H9 (cell line): ENCODE measurements at regions not wholly inside any gene's neighbourhood (a gene's known extent, or its start where the extent isn't known, plus 50 kb on each side); places are given as distances from the start of the nearest gene placed in this dataset.
A peak's percentile ranks its signal among the peaks of the same experiment; 100 is the strongest.

ENCODE experiments used
- DNase-seq: peaks from one replicate; pipeline ENCODE4 v3.0.0-alpha.2; 2017
- H2AFZ ChIP-seq: one replicate; pipeline ENCODE4 v1.6.1; 2013; ENCODE audit warnings: mild to moderate bottlenecking, low read length, control low read depth, moderate library complexity
- H2AK5ac ChIP-seq: 2 replicates; pipeline ENCODE4 v1.6.1; 2013; ENCODE audit warnings: low read length, control low read depth, mixed read lengths; ENCODE audit not compliant: insufficient read length
- H2BK120ac ChIP-seq: one replicate; pipeline ENCODE4 v1.6.1; 2013; ENCODE audit warnings: low read depth, mild to moderate bottlenecking, low read length, control low read depth, inconsistent platforms; ENCODE audit not compliant: poor library complexity, severe bottlenecking
- H2BK12ac ChIP-seq: 2 replicates; pipeline ENCODE4 v1.6.1; 2013; ENCODE audit warnings: low read length, control low read depth, mixed read lengths, low read depth; ENCODE audit not compliant: insufficient read length
- H2BK15ac ChIP-seq: 2 replicates; pipeline ENCODE4 v1.6.1; 2013; ENCODE audit warnings: low read depth, low read length, control low read depth
- H2BK20ac ChIP-seq: one replicate; pipeline ENCODE4 v1.6.1; 2013; ENCODE audit warnings: low read depth, mild to moderate bottlenecking, low read length, control low read depth, inconsistent platforms; ENCODE audit not compliant: poor library complexity, severe bottlenecking
- H2BK5ac ChIP-seq: 2 replicates; pipeline ENCODE4 v1.6.1; 2013; ENCODE audit warnings: low read length, control low read depth, mixed read lengths; ENCODE audit not compliant: insufficient read length
- H3K14ac ChIP-seq: 2 replicates; pipeline ENCODE4 v1.6.1; 2013; ENCODE audit warnings: low read length, control low read depth; ENCODE audit not compliant: insufficient read depth
- H3K18ac ChIP-seq: 2 replicates; pipeline ENCODE4 v1.6.1; 2013; ENCODE audit warnings: low read depth, mild to moderate bottlenecking, mixed read lengths, low read length, control low read depth; ENCODE audit not compliant: insufficient read length
- H3K23ac ChIP-seq: 2 replicates; pipeline ENCODE4 v1.6.1; 2013; ENCODE audit warnings: low read length, control low read depth, mixed read lengths, low read depth; ENCODE audit not compliant: insufficient read length
- H3K23me2 ChIP-seq: 2 replicates; pipeline ENCODE4 v1.6.1; 2013; ENCODE audit warnings: low read depth, mild to moderate bottlenecking, mixed read lengths, low read length, control low read depth; ENCODE audit not compliant: insufficient read length, poor library complexity, severe bottlenecking
- H3K27ac ChIP-seq: 2 replicates; pipeline ENCODE4 v1.5.1; 2013; ENCODE audit warnings: low read length, control low read depth, mixed read lengths, low read depth; ENCODE audit not compliant: insufficient read length
- H3K27me3 ChIP-seq: 2 replicates; pipeline ENCODE4 v1.6.1; 2013; ENCODE audit warnings: low read length, control low read depth, inconsistent platforms; ENCODE audit not compliant: insufficient read depth
- H3K4ac ChIP-seq: 2 replicates; pipeline ENCODE4 v1.6.1; 2013; ENCODE audit warnings: low read depth, mild to moderate bottlenecking, control low read depth, inconsistent platforms, low read length, moderate library complexity
- H3K4me1 ChIP-seq: 2 replicates; pipeline ENCODE4 v1.6.1; 2013; ENCODE audit warnings: low read length, control low read depth, inconsistent platforms; ENCODE audit not compliant: insufficient read depth
- H3K4me2 ChIP-seq: 2 replicates; pipeline ENCODE4 v1.6.1; 2013; ENCODE audit warnings: low read length, control low read depth, mixed read lengths; ENCODE audit not compliant: insufficient read length, insufficient read depth
- H3K56ac ChIP-seq: 2 replicates; pipeline ENCODE4 v1.6.1; 2013; ENCODE audit warnings: low read depth, mild to moderate bottlenecking, mixed read lengths, low read length, control low read depth; ENCODE audit not compliant: insufficient read length
- H3K79me1 ChIP-seq: 2 replicates; pipeline ENCODE4 v1.6.1; 2013; ENCODE audit warnings: low read depth, mild to moderate bottlenecking, moderate library complexity, low read length, control low read depth, inconsistent platforms; ENCODE audit not compliant: insufficient read depth, poor library complexity, severe bottlenecking
- H3K79me2 ChIP-seq: 2 replicates; pipeline ENCODE4 v1.6.1; 2013; ENCODE audit warnings: low read length, control low read depth, inconsistent platforms; ENCODE audit not compliant: insufficient read depth
- H3K9ac ChIP-seq: 2 replicates; pipeline ENCODE4 v1.6.1; 2013; ENCODE audit warnings: low read length, control low read depth, mixed read lengths; ENCODE audit not compliant: insufficient read length; ENCODE audit errors: extremely low read depth
- H3K9me3 ChIP-seq: one replicate; pipeline ENCODE4 v1.6.1; 2013; ENCODE audit warnings: low read depth, low read length, inconsistent platforms; ENCODE audit not compliant: control insufficient read depth
- H3T11ph ChIP-seq: one replicate; pipeline ENCODE4 v1.6.1; 2013; ENCODE audit warnings: mild to moderate bottlenecking, low read length, control low read depth, inconsistent platforms
- H4K20me1 ChIP-seq: one replicate; pipeline ENCODE4 v1.6.1; 2013; ENCODE audit not compliant: control insufficient read depth, insufficient read length, insufficient read depth
- H4K5ac ChIP-seq: 2 replicates; pipeline ENCODE4 v1.6.1; 2013; ENCODE audit warnings: low read depth, mild to moderate bottlenecking, mixed read lengths, low read length, control low read depth; ENCODE audit not compliant: insufficient read length
- H4K8ac ChIP-seq: replicated peaks from 2 replicates; pipeline ENCODE4 v1.6.1; 2013; ENCODE audit warnings: low read length, control low read depth, mixed read lengths, low read depth; ENCODE audit not compliant: insufficient read length
- H4K91ac ChIP-seq: 2 replicates; pipeline ENCODE4 v1.6.1; 2013; ENCODE audit warnings: low read depth, mild to moderate bottlenecking, moderate library complexity, mixed read lengths, low read length, control low read depth; ENCODE audit not compliant: insufficient read length
- H3K27ac Mint-ChIP-seq, 3 experiments: 2 replicates in 2 of 3; 3 replicates in 1 of 3; pipeline ENCODE4 v1.8.0; 2020 to 2021; ENCODE audit warnings: mixed read lengths in 3 of 3, mild to moderate bottlenecking in 1 of 3, moderate library complexity in 1 of 3
- H3K27me3 Mint-ChIP-seq: 2 replicates; pipeline ENCODE4 v1.8.0; 2021; ENCODE audit warnings: low read depth, mild to moderate bottlenecking, moderate library complexity, mixed read lengths
- H3K36me3 Mint-ChIP-seq, 3 experiments: 2 replicates in 2 of 3; 3 replicates in 1 of 3; pipeline ENCODE4 v1.8.0; 2020 to 2021; ENCODE audit warnings: low read depth in 3 of 3, mixed read lengths in 3 of 3; ENCODE audit not compliant: insufficient read depth in 1 of 3
- H3K4me1 Mint-ChIP-seq, 2 experiments: 2 replicates each; pipeline ENCODE4 v1.8.0; 2020; ENCODE audit warnings: mixed read lengths in 2 of 2
- H3K4me3 Mint-ChIP-seq, 2 experiments: 2 replicates in 1 of 2; 3 replicates in 1 of 2; pipeline ENCODE4 v1.8.0; 2020 to 2021; ENCODE audit warnings: mild to moderate bottlenecking in 2 of 2, mixed read lengths in 2 of 2, moderate library complexity in 1 of 2
- H3K9me3 Mint-ChIP-seq, 2 experiments: 2 replicates in 1 of 2; 3 replicates in 1 of 2; pipeline ENCODE4 v1.8.0; 2020; ENCODE audit warnings: mild to moderate bottlenecking in 2 of 2, mixed read lengths in 2 of 2, moderate library complexity in 1 of 2
- CTCF ChIP-seq: fragments of 200-600 bp; sonication (generic); conservative IDR thresholded peaks from 3 replicates; pipeline ENCODE4 v1.8.0; 2021; ENCODE audit warnings: antibody characterized with exemption, mild to moderate bottlenecking
- WGBS: extraction: QIAGEN DNeasy Blood & Tissue Kit; methylation state at CpG from one replicate; pipeline ENCODE4 v1.1.7; 2013; ENCODE audit warnings: missing lambda C conversion rate, low lambda C conversion rate, mixed read lengths; ENCODE audit not compliant: insufficient read length; ENCODE audit errors: extremely low coverage; 5-methylcytosine and 5-hydroxymethylcytosine counted together

DNA sequence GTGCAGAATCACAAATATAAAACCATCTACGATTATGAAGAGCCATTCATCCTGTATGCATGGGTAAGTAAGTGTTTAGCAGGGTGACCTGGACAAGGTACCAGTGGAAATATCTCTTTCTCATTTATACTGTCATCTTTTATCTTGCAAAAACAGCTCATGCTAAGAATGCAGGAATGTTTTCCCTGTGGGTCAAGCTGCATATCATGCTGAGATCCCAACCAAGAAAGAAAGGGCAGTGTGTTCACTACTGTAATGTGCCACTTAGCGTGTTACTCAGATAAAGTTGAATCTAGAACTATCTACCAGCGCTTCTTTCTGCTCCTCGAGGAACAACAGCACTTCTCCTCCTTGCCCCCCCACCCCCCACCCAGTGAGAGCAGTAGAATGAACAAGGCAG is 212.7 kb upstream of the TBL1X start:
- Histone ChIP-seq H3T11ph (no peak overlapping the region), H2AFZ (no peak overlapping the region), H3K23me2 (no peaks in the 10 kb centered on the region), H3K4me1 (peaks cover 2% of the 10 kb centered on the region; the same call in 1 of the 2 replicates), H3K27ac (no peak overlapping the region), H2BK120ac (no peak overlapping the region), H3K79me2 (no peaks in the 10 kb centered on the region), H2BK5ac (no peak overlapping the region), H3K79me1 (no peaks in the 10 kb centered on the region), H3K56ac (no peak overlapping the region), H2BK12ac (no peak overlapping the region), H3K18ac (no peak overlapping the region), H2AK5ac (no peak overlapping the region), H3K14ac (no peak overlapping the region), H3K23ac (no peak overlapping the region), H4K5ac (no peak overlapping the region), H3K4ac (no peak overlapping the region), H4K91ac (no peak overlapping the region), H3K4me2 (peak overlapping the region; percentile 15), H2BK20ac (no peak overlapping the region), H4K8ac (no peak overlapping the region), H4K20me1 (no peaks in the 10 kb centered on the region), H3K9ac (no peak overlapping the region), H3K27me3 (no peaks in the 10 kb centered on the region), H3K9me3 (peaks cover 10% of the 10 kb centered on the region), H2BK15ac (no peak overlapping the region)
- no CpG with 5 or more reads among the region's 4 CpGs for WGBS
- peaks cover 17 to 18% of the 10 kb centered on the region in 2 experiments for H3K4me1 Mint-ChIP-seq
- H3K4me3 Mint-ChIP-seq, result no peak overlapping the region
- no peak for TF ChIP-seq CTCF
- DNase-seq, result no peak
- peaks cover 42 to 58% of the 10 kb centered on the region in 2 experiments for H3K9me3 Mint-ChIP-seq
- H3K27me3 Mint-ChIP-seq, result peaks cover 2% of the 10 kb centered on the region
- peak overlapping the region in 2 of 3 experiments; percentile 61 to 94; a peak in 4 of 7 replicates for H3K27ac Mint-ChIP-seq
- H3K36me3 Mint-ChIP-seq, result peaks cover 10 to 39% (median 34%) of the 10 kb centered on the region in 3 experiments
